ENCODE measurements at regions not wholly inside any gene's neighbourhood (a gene's known extent, or its start where the extent isn't known, plus 50 kb on each side); places are given as distances from the start of the nearest gene placed in this dataset.
"Not testable (repeated sequence)": the region's sequence is repeated elsewhere in the genome, so short reads cannot be mapped to it uniquely, and the experiment has no call there.

- DNase-seq (ENCODE audit: low read depth, low spot score), result no peak
These were observed 116.6 kb upstream of the MYCN start for GRCh38 chr2:15823459-15824396.

DNA sequence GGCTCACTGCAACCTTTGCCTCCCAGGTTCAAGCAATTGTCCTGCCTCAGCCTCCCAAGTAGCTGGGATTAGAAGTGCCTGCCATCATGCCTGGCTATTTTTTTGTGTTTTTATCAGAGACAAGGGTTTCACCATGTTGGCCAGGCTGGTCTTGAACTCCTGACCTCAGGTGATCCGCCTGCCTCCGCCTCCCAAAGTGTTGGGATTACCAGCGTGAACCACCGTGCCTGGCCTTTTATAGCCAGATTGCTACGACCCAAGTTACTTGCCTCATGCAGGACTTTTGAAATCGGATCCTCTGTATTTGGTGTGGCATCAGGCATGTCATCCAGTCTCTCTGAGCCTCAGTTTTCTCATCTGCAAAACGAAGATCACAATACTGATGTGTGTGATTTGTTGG, 115.9 kb upstream of the MYCN start:
- DNase-seq (ENCODE audit: low read depth, low spot score), result not testable (repeated sequence)

DNA sequence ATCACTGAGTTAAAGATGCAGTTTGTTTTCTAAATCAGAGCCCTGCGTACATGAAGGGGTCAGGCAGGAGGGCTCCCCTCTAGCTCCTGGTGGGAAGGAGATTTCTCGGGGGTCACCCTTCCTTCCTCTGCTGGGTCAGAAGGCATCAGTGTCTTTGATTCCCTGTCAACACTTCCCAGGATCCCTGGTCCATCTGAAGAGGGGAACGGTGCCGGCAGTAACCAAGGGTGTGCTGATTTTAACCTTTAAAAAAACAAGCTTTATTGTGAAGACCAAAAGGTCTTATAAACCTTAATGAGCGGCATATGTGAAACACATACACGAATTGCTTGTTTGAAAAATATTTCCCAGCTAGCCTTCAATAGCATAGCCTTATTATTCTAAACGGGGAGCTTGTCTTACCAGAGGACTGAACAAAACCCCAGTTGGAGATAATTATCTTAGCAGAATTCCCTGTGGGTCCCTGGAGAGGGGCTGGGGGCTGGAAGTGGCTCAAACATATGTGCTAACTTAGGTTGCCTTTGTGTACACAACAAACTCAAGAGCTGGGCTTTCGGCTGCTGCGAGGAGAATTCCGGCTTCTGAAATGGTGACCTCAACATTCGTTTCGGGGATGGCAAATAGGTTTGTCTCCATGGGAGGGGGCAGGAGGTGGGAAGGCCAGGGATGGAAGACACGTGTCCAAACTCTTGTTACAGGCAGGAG, 114.9 kb upstream of the MYCN start:
- no peak for DNase-seq (ENCODE audit: low read depth, low spot score)

- no peak for DNase-seq (ENCODE audit: low read depth, low spot score)
These were observed 114.1 kb upstream of the MYCN start for GRCh38 chr2:15826273-15826717.

DNA sequence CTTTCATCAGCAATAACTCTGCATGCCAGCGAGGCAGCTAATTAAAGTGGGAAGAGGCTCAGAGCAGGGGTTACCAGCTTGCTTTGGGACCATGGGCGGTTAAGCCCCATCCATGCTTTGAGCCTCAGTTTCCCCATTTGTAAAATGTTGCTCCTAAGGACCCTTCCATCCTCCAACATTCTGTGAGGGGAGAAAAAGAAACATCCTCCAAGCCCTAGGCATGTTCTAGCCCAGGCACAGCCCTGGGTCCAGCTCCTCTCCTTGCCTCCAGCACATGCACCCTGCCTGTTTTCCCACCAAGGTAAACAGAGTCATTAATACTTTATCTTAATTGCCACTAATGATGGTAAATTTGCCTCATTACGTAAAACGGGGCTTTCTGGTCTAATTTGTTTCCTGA, 113.3 kb upstream of the MYCN start:
- no peak for DNase-seq (ENCODE audit: low read depth, low spot score)

DNA sequence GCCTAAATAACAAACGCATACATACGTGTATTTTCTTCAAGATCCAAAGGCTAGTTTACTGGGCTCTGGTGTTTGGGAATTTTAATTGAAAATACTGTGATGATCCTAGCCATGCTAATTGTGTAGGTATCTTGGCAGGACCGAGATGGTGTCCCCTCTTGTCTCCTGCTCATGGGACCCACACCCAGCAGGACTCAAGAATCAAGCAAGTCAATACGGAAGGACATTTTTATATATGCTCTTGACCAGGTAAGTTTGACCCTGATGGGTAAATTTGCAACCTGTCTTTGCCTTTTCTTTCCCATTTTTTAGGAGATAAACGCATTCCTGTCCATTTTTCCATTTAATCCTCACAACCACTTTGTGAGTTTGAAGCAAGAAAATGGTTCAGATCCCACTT, 111.8 kb upstream of the MYCN start:
- DNase-seq (ENCODE audit: low read depth, low spot score), result no peak

DNA sequence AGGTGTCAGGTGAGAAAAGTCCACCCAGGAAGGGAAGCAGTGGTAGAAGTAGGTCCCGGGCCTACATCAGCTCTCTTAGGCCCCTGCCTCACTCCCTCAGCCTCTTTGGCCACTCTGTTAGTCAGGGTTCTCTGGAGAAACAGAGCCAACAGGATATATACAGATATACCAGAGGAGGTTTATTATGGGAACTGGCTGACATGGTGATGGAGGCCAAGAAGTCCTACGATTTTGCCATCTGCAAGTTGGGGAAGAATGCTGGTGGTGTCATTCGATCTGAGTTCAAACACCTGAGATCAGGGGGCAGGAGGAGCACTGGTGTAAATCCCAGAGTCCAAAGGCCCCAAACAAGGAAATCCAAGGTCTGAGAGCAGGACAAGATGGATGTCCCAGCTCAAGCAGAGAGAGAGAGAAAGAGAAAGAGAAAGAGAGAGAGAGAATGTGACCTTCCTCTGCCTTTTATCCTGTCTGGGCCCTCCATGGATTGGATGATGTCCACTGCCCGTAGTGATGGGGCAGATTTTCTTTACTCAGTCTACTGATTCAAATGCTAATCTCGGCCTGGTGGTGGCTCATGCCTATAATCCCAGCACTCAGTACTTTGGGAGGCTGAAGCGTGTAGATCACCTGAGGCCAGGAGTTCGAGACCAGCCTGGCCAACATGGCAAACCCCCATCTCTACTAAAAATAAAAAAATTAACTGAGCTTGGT, 111.1 kb upstream of the MYCN start:
- DNase-seq (ENCODE audit: low read depth, low spot score), result no peak

GRCh38 chr2:15829985-15830384, 110.4 kb upstream of the MYCN start:
- no peak for DNase-seq (ENCODE audit: low read depth, low spot score)

GRCh38 chr2:15830937-15831549, 109.3 kb upstream of the MYCN start:
- no peak for DNase-seq (ENCODE audit: low read depth, low spot score)

DNA sequence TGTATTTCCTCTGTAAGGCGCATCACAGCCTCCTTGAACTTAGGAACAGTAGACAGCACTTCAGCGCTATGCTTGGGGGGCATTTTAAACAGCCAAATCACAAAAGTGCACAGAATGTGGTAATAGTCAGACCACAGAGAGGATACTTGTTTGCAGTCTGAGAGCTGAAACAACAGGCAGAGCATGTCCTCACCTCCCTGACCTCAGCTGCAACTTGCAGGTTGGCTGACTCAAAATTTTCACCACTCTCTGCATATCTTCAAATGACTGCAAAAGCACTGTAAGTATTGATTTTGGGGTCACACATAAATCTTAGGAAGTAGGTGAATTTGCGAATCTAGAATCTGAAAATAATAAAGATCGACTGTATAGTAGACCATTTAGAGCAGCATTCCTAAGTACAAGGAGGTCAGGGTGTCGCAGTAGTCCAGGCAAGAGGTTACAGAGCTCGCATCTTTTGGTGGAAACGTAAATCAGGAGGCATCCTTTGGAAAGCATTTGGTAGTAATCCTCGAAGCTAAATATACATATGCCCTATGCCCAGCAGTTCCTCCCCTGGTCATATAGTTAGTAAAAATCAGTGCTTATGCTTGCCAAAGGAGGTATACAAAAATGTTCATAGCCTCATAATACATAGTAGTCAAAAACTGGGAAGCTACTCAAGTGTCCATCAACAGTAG, 108.2 kb upstream of the MYCN start:
- no peak for DNase-seq (ENCODE audit: low read depth, low spot score)

- DNase-seq (ENCODE audit: low read depth, low spot score), result no peak
These were observed 107.3 kb upstream of the MYCN start for GRCh38 chr2:15832849-15833680.

DNA sequence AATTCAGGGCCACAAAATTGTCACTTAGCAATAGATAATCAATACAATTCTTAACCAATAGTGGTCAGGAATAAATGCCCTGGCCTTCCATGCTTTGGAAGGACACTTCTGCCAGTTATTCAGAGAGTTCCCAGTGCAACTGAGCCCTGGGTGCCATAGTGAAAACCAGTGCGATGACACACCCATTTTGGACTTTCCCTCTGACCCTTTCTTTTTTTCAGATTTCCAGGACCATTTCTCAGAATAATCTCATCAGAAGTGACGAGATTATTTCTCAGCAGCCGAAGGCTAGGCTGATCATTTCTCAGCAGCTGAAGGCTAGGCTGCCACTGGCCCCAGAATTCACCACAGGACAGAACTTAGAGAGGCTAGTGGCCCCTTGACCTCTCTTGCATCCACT, 106.6 kb upstream of the MYCN start:
- no peak for DNase-seq (ENCODE audit: low read depth, low spot score)

DNA sequence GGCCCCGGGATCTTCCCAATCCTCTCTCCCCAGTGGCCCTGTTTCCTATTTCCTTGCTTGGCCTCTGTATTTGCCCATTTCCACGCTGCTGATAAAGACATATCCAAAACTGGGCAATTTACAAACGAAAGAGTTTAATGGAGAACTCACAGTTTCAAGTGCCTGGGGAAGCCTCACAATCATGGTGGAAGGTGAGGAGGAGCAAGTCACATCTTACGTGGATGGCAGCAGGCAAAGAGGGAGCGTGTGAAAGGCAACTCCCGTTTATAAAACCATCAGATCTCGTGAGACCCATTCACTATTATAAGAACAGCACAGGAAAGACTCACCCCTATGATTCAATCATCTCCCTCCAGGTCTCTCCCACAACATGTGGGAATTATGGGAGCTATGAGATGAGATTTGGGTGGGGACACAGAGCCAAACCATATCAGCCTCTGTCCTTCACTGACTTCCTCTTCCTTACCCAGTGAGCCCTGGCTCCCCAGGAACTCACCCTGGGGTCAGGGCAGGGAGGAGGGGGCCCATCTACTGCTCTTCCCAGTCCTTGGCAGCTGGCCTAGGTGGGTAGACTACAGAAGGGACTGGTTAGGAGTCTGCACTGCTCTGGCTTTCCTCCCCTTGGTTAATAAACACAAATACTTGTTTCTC, 105.8 kb upstream of the MYCN start:
- no peak for DNase-seq (ENCODE audit: low read depth, low spot score)

DNA sequence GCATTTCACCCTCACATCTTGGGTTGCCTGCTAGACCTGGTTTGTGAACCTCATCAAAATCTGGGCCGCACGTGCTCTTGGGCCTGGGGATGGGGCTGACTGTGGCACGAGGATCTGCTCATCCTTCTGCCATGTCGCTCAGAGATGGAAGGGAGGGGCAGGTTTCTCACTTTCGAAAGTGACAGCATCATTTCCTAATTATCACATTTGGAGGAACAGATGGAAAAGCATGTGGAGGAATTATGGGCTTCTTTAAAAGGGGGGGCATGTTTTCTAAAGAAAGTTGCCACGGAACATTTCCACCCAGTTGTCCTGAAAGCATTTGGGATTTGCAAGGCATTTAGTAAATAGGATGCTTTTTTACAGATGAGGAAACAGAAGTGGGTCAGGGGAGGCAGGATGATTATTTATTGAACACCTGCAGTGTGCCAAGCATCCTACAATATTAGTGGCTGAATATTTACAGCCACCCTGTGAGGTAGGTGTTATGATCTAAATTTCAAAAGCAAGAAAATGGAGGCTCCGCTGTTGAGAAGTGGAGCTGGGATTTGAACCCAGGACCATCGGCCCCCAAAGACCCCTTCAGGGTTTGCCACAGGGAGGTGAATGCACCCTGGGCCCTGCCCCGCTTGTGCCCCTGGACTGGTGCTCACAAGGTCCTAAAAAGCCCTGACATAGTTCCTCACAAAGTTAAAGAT, 104.2 kb upstream of the MYCN start:
- no peak for DNase-seq (ENCODE audit: low read depth, low spot score)

GRCh38 chr2:15836689-15837610, 103.4 kb upstream of the MYCN start:
- no peak for DNase-seq (ENCODE audit: low read depth, low spot score)

DNA sequence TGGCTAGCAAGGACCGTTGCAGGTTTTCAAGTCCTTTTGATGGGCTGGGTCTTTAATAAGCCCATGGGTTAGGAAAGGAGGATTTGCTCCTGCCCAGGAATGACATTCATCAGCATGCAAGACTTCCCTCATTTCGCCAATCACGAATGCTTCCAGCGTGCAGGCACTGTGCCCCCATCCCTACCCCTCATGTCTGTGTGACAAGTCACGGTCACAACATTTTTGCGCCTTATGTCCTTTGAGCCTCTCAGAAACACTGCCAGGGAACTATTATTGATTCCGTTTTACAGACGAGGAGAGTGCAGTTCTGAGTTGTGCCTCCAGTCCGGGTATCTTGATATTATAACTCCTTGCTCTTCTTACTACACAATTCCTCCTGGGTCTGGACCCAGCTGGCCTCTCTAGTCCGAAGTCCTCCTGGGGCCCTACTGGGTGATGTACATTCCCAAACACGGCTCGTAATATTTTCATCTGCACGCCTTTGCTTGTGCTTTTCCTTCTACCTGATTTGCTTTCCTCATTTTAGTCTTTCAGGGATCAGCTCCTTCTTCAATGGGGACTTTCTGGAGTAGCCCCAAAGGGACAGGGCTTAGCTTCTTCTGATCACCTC, 101.8 kb upstream of the MYCN start:
- no peak for DNase-seq (ENCODE audit: low read depth, low spot score)

DNA sequence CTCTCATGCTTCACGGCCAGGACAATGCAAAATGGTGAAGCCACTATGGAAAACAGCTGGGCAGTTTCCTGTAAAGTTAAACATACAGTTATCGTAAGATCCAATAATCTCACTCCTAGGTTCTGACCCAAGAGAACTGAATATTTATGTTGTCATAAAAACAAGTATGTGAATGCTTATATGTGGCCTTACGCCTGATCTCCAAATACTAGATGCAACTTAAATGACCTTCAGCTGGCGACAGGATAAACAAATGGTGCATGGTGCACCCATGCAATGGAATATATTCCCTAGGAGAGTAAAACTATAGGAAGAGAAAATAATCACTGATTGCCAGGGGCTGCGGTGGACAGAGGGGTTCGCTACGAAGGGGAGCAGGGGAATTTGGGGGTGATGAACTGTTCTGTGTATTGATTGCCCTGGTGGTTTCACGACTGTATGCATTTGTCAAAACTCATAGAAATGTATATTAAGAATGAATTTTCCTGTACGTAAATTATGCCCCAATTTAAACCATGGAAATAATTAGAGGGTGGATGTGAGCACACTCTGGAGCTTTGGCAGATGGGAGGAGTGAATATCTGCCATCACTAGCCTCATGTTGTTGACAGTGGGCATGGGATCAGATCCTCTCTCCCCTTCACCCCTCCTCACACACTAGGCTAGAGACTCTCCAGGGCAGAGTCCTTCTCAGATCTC, 100.8 kb upstream of the MYCN start:
- DNase-seq (ENCODE audit: low read depth, low spot score), result no peak
